ENCODE measurements at regions not wholly inside any gene's neighbourhood (a gene's known extent, or its start where the extent isn't known, plus 50 kb on each side); places are given as distances from the start of the nearest gene placed in this dataset.

DNA sequence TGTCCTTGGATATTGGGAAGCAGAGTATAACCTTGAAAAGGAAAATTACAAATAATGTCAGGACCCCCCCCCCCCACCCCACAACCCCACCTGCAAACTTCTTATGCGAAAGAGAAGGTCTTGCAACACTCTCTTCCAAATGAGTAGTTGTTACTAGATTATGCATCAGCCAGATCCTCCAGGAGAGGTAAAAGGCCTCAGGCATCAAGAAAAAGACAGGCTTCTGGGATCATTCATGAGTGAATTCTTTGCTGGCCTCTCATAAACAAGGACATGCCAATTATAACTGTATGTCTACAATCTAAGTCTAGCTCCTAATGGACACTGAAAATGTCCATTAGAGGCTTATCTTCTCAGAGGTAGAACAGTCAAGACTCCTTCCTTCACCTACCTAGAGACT lies 1443.3 kb downstream of the RAPGEF2 start:
- no peak for TF ChIP-seq ZNF274 (IDR thresholded peaks at IDR 0.05; ENCODE audit: borderline replicate concordance, extremely low read depth, low read length)
- no peak for TF ChIP-seq SP1 (IDR thresholded peaks at IDR 0.05; ENCODE audit: low read depth, low read length)
- no peak for TF ChIP-seq EZH2 (IDR thresholded peaks at IDR 0.05; ENCODE audit: low read depth, low read length, severe bottlenecking)

Measured in H1 (cell line).